Hepatocyte (in vitro differentiated cells): ENCODE measurements at regions not wholly inside any gene's neighbourhood (a gene's known extent, or its start where the extent isn't known, plus 50 kb on each side); places are given as distances from the start of the nearest gene placed in this dataset.

Experiments
- DNase-seq: peaks from one replicate; pipeline ENCODE4 v3.0.0-alpha.2; 2016; ENCODE audit warnings: low spot score
- H2AFZ ChIP-seq: fragments of 200-600 bp; sonication (generic); 2 replicates; pipeline ENCODE4 v1.6.0; 2016; ENCODE audit warnings: antibody characterized with exemption, mild to moderate bottlenecking
- H3K27ac ChIP-seq: fragments of 200-600 bp; sonication (generic); 2 replicates; pipeline ENCODE4 v1.5.1; 2016; ENCODE audit warnings: mild to moderate bottlenecking
- H3K27me3 ChIP-seq: fragments of 200-600 bp; sonication (generic); 2 replicates; pipeline ENCODE4 v1.6.1; 2016
- H3K36me3 ChIP-seq: fragments of 200-600 bp; sonication (generic); replicated peaks from 2 replicates; pipeline ENCODE4 v1.5.1; 2016; ENCODE audit warnings: low read depth; ENCODE audit not compliant: insufficient read depth
- H3K4me1 ChIP-seq: fragments of 200-600 bp; sonication (generic); 2 replicates; pipeline ENCODE4 v1.5.1; 2016; ENCODE audit warnings: mild to moderate bottlenecking, moderate library complexity; ENCODE audit not compliant: insufficient read depth
- H3K4me2 ChIP-seq: fragments of 200-600 bp; sonication (generic); 2 replicates; pipeline ENCODE4 v1.6.0; 2016
- H3K4me3 ChIP-seq: fragments of 200-600 bp; sonication (generic); 2 replicates; pipeline ENCODE4 v1.5.1; 2016; ENCODE audit warnings: mild to moderate bottlenecking
- H3K79me2 ChIP-seq: fragments of 200-600 bp; sonication (generic); 2 replicates; pipeline ENCODE4 v1.6.0; 2017; ENCODE audit warnings: mild to moderate bottlenecking
- H3K9me2 ChIP-seq: fragments of 200-600 bp; sonication (generic); replicated peaks from 2 replicates; pipeline ENCODE4 v1.6.0; 2017; ENCODE audit warnings: mild to moderate bottlenecking; ENCODE audit not compliant: insufficient read depth
- H3K9me3 ChIP-seq: fragments of 200-600 bp; sonication (generic); 2 replicates; pipeline ENCODE4 v1.5.1; 2016; ENCODE audit warnings: low read depth, mild to moderate bottlenecking
- H4K20me1 ChIP-seq: fragments of 200-600 bp; sonication (generic); 2 replicates; pipeline ENCODE4 v1.6.0; 2016; ENCODE audit warnings: mild to moderate bottlenecking; ENCODE audit not compliant: insufficient read depth, poor library complexity, severe bottlenecking
- EZH2 ChIP-seq: fragments of 200-600 bp; sonication (generic); IDR thresholded peaks from 2 replicates; pipeline ENCODE4 v1.6.1; 2016; ENCODE audit warnings: antibody characterized with exemption, mild to moderate bottlenecking, borderline replicate concordance
- EZH2phosphoT487 ChIP-seq: fragments of 200-600 bp; sonication (generic); IDR thresholded peaks from one replicate; pipeline ENCODE4 v1.6.1; 2018; ENCODE audit warnings: antibody characterized with exemption, mild to moderate bottlenecking, low read depth, moderate library complexity; ENCODE audit not compliant: unreplicated experiment, severe bottlenecking
- WGBS: methylation state at CpG from one replicate; pipeline ENCODE4 v1.1.6; 2016; ENCODE audit warnings: low lambda C conversion rate; ENCODE audit errors: missing lambda C conversion rate; 5-methylcytosine and 5-hydroxymethylcytosine counted together
- TF ChIP-seq, protein P1 (sequence below): fragments of 200-600 bp; sonication (generic); IDR thresholded peaks from 2 replicates; pipeline ENCODE4 v1.5.1; 2016; ENCODE audit warnings: antibody characterized with exemption, mild to moderate bottlenecking; ENCODE audit not compliant: poor library complexity

DNA sequence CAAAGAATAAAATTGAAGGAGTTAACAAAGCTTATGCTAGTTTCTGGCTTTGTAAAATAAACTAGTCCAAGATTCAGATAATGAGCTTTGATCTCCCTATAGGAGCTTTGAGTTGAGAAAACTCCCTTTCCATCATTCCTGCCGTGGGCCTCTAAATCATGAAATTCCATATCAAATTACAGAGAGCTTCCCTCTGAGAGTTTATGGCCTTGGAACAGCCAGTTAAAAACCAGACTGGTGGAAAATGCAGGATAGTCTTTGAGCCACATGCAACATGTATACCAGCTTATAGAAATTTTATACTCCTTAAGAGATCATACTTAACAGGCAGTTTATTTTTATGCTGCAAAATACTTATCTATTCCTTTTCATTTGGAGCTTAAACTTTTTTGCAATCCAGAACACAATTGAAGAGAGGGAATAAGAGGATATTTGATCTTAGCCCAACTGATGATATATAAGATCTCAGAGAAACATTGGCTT lies 175.8 kb upstream of the ATP2B1 start:
- 14% methylated on average over 1 of the region's 1 CpG for WGBS
- peak overlapping the region; percentile 54 for H3K27ac ChIP-seq

DNA sequence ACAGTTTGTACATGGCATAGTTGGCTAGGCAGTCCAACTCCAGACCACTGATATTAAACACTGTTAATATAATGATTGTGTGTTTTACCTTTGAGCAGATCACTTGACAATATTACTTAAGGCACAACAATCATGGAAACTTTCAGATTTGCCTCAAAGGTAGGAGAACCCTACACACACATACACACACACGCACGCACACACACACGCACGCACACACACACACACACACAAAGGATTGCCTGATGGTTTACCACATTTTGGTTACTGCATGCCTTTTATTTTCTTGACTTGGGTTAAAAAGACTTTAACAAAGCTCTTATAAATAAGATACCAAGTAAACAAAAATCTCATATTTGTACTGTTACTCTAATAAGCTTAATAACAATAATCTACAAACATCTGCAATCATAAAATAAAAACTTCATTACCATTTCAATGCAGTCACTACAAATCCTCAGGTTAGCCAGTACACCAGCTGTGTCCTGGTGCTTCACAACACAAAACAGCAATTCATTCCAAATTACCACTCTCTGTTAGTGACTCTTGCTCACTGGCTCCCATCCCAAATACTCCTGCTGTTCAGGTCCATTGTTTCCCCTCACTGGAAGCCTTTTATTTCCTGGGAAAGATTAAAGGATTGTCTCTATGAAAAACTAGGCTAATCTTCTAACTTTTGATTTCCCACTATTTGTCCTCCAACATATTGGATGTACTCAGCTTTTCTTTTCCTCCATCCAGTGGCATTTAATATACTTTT lies 175.2 kb upstream of the ATP2B1 start:
- H4K20me1 ChIP-seq = no peaks in the 10 kb centered on the region
- H3K9me2 ChIP-seq = no peaks in the 10 kb centered on the region
- peak overlapping the region; percentile 54 for H3K27ac ChIP-seq
- H3K9me3 ChIP-seq = no peaks in the 10 kb centered on the region
- DNase-seq = no peak
- no peaks in the 10 kb centered on the region for H3K27me3 ChIP-seq
- WGBS = 69% methylated on average over 4 of the region's 4 CpGs
- no peak overlapping the region for H3K4me3 ChIP-seq
- no peaks in the 10 kb centered on the region for H3K36me3 ChIP-seq
- H3K4me1 ChIP-seq = no peaks in the 10 kb centered on the region
- H3K79me2 ChIP-seq = no peaks in the 10 kb centered on the region
- H3K4me2 ChIP-seq = no peak overlapping the region
- TF ChIP-seq EZH2phosphoT487 (no peak), EZH2 (no peak)
- TF ChIP-seq, protein P1, sequence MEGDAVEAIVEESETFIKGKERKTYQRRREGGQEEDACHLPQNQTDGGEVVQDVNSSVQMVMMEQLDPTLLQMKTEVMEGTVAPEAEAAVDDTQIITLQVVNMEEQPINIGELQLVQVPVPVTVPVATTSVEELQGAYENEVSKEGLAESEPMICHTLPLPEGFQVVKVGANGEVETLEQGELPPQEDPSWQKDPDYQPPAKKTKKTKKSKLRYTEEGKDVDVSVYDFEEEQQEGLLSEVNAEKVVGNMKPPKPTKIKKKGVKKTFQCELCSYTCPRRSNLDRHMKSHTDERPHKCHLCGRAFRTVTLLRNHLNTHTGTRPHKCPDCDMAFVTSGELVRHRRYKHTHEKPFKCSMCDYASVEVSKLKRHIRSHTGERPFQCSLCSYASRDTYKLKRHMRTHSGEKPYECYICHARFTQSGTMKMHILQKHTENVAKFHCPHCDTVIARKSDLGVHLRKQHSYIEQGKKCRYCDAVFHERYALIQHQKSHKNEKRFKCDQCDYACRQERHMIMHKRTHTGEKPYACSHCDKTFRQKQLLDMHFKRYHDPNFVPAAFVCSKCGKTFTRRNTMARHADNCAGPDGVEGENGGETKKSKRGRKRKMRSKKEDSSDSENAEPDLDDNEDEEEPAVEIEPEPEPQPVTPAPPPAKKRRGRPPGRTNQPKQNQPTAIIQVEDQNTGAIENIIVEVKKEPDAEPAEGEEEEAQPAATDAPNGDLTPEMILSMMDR = no peak
- no peak overlapping the region for H2AFZ ChIP-seq

More for the DNA sequence above, 175.8 kb upstream of the ATP2B1 start:
- Histone ChIP-seq H4K20me1 (no peaks in the 10 kb centered on the region), H3K79me2 (no peaks in the 10 kb centered on the region), H3K9me3 (no peaks in the 10 kb centered on the region), H3K9me2 (no peaks in the 10 kb centered on the region), H3K4me3 (no peak overlapping the region), H3K4me2 (no peak overlapping the region), H3K27me3 (no peaks in the 10 kb centered on the region), H3K36me3 (no peaks in the 10 kb centered on the region), H3K4me1 (no peaks in the 10 kb centered on the region), H2AFZ (no peak overlapping the region)
- TF ChIP-seq EZH2phosphoT487 = no peak
- TF ChIP-seq EZH2 = no peak
- TF ChIP-seq, protein P1 = no peak
- DNase-seq = no peak

DNA sequence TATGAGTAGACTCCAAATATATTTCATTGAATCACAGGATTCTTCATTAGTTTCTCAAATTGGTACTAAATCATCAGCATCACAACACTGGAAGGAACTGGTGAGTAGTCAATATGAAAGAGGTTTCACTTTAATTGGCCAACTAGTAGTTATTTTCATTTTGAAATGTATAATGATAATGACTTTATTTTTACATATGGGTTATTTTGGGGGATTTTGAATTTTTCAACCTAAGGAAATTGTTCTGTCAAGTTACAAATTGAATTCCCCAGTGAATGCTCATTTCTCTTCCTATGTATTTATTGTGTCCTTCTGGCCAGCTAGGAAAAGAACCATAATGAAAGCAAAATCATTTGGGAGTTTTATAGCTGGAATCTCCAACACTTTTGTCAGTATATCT lies 174.2 kb upstream of the ATP2B1 start:
- no peak overlapping the region for H3K4me2 ChIP-seq
- H4K20me1 ChIP-seq = no peaks in the 10 kb centered on the region
- H3K79me2 ChIP-seq = no peaks in the 10 kb centered on the region
- no peaks in the 10 kb centered on the region for H3K9me2 ChIP-seq
- H3K4me1 ChIP-seq = no peaks in the 10 kb centered on the region
- H3K4me3 ChIP-seq = no peak overlapping the region
- no peaks in the 10 kb centered on the region for H3K9me3 ChIP-seq
- TF ChIP-seq EZH2phosphoT487 = no peak
- TF ChIP-seq, protein P1 = no peak
- no peak for TF ChIP-seq EZH2
- H3K36me3 ChIP-seq = no peaks in the 10 kb centered on the region
- no peak overlapping the region for H2AFZ ChIP-seq
- H3K27ac ChIP-seq = no peak overlapping the region
- DNase-seq = no peak
- no peaks in the 10 kb centered on the region for H3K27me3 ChIP-seq

DNA sequence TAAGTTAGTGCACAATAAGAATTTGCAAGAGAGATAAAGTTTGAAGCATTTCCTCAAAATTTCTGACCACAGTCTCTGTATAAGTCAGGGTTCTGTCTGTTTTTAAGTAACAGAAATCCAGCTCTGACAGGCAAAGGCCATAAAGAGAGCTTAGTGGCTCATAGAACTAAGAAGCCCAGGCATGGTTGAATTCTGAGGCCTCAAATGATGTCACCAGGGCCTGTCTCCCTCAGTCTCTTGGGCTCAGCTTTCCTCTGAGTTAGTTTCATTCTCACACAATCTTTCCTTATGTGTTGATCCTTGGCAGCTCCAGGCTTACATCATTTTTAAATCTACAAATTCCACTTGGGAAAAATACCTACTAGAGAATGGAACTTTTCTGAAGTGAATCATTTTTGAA lies 173.4 kb upstream of the ATP2B1 start:
- TF ChIP-seq EZH2 (no peak), EZH2phosphoT487 (no peak)
- TF ChIP-seq, protein P1 = no peak
- Histone ChIP-seq H2AFZ (no peak overlapping the region), H3K36me3 (no peaks in the 10 kb centered on the region), H3K27ac (no peak overlapping the region), H4K20me1 (no peaks in the 10 kb centered on the region), H3K4me1 (peaks cover 4% of the 10 kb centered on the region), H3K9me2 (no peaks in the 10 kb centered on the region), H3K4me2 (no peak overlapping the region), H3K4me3 (no peak overlapping the region), H3K79me2 (no peaks in the 10 kb centered on the region), H3K27me3 (no peaks in the 10 kb centered on the region), H3K9me3 (no peaks in the 10 kb centered on the region)
- DNase-seq = peak; percentile 40
